T47D (cell line): ENCODE measurements at regions not wholly inside any gene's neighbourhood (a gene's known extent, or its start where the extent isn't known, plus 50 kb on each side); places are given as distances from the start of the nearest gene placed in this dataset.

ENCODE experiments used
- DNase-seq, 2 experiments: peaks; one replicate each; pipeline versions ENCODE4 v3.0.0 to v3.0.0-alpha.2; 2011 to 2012; ENCODE audit warnings: low read depth in 1 of 2, low spot score in 1 of 2
- JUND ChIP-seq: IDR thresholded peaks from 2 replicates; pipeline ENCODE4 v1.6.1; 2012; ENCODE audit warnings: low read depth
- in situ Hi-C: cut with HindIII; loops from 2 replicates; pipeline ENCODE4 v1.10.0; 2016; ENCODE audit warnings: low sequenced_read_pairs, low pct_unique_long_range_greater_than_20kb

- in situ Hi-C loops = no loop called here
- no peak for TF ChIP-seq JUND
- DNase-seq = no peak
Measured at GRCh38 chr1:72369069-72369757, 86.9 kb upstream of the NEGR1 start.

- no peak for TF ChIP-seq JUND
- peak in 1 of 2 experiments; percentile 14 for DNase-seq
- in situ Hi-C loops = no loop called here
Measured at GRCh38 chr1:72366466-72366865, 84.1 kb upstream of the NEGR1 start.

GRCh38 chr1:72365693-72366092, 83.4 kb upstream of the NEGR1 start:
- in situ Hi-C loops = no loop called here
- DNase-seq = no peak
- no peak for TF ChIP-seq JUND

GRCh38 chr1:72362538-72362937, 80.2 kb upstream of the NEGR1 start:
- no peak for TF ChIP-seq JUND
- DNase-seq = no peak
- in situ Hi-C loops = no loop called here

- TF ChIP-seq JUND = no peak
- in situ Hi-C loops = no loop called here
- DNase-seq = no peak
Measured at GRCh38 chr1:72357411-72357810, 75.1 kb upstream of the NEGR1 start.

- in situ Hi-C loops = no loop called here
- no peak for DNase-seq
- TF ChIP-seq JUND = no peak
Measured at GRCh38 chr1:72355899-72356298, 73.6 kb upstream of the NEGR1 start.

GRCh38 chr1:72341661-72342060, 59.3 kb upstream of the NEGR1 start:
- in situ Hi-C loops = no loop called here
- no peak for DNase-seq
- TF ChIP-seq JUND = no peak

GRCh38 chr1:72336776-72337175, 54.4 kb upstream of the NEGR1 start:
- in situ Hi-C loops = no loop called here

More at GRCh38 chr1:72336776-72337175, 54.4 kb upstream of the NEGR1 start:
- no peak for TF ChIP-seq JUND
- no peak for DNase-seq
